H1 (cell line): ENCODE measurements at regions not wholly inside any gene's neighbourhood (a gene's known extent, or its start where the extent isn't known, plus 50 kb on each side); places are given as distances from the start of the nearest gene placed in this dataset.

Experiments used
- CTCF ChIA-PET: fragments of 300-600 bp; sonication (Branson Sonifier 250); formaldehyde crosslinking; loops from one replicate; lab custom pipeline; 2021; ENCODE audit not compliant: partially characterized antibody; lab: Charles Lee
- POLR2A ChIA-PET: fragments of 300-600 bp; sonication (Branson Sonifier 250); formaldehyde crosslinking; loops from one replicate; lab custom pipeline; 2021; ENCODE audit warnings: inconsistent platforms; ENCODE audit not compliant: partially characterized antibody; lab: Charles Lee
- DNase-seq, 2 experiments: peaks; one replicate each; pipeline versions ENCODE4 v3.0.0 to v3.0.0-alpha.2; 2010 to 2022; ENCODE audit warnings: low spot score in 2 of 2, low read depth in 1 of 2, mixed read lengths in 1 of 2
- FAIRE-seq: peaks from 2 replicates; lab custom pipeline; 2011; peaks lifted over from hg19 to GRCh38; lab: Jason Lieb, UNC
- H2AFZ ChIP-seq: 2 replicates; pipeline ENCODE4 v1.8.1; 2012; ENCODE audit warnings: low read length, inconsistent platforms
- H2AK5ac ChIP-seq: 2 replicates; pipeline ENCODE4 v1.6.1; 2013; ENCODE audit warnings: low read depth, low read length
- H2BK120ac ChIP-seq: replicated peaks from 2 replicates; pipeline ENCODE3; 2013; ENCODE audit warnings: low read depth, low read length, inconsistent platforms
- H2BK12ac ChIP-seq: 2 replicates; pipeline ENCODE4 v1.6.1; 2013; ENCODE audit warnings: low read depth, low read length
- H2BK15ac ChIP-seq: 2 replicates; pipeline ENCODE4 v1.6.1; 2013; ENCODE audit warnings: low read length
- H2BK20ac ChIP-seq: 2 replicates; pipeline ENCODE4 v1.6.1; 2013; ENCODE audit warnings: low read length
- H2BK5ac ChIP-seq: 2 replicates; pipeline ENCODE4 v1.6.1; 2013; ENCODE audit warnings: low read depth, low read length
- H3K14ac ChIP-seq: 2 replicates; pipeline ENCODE4 v1.6.1; 2013; ENCODE audit warnings: inconsistent platforms; ENCODE audit not compliant: insufficient read length
- H3K18ac ChIP-seq: 2 replicates; pipeline ENCODE4 v1.6.1; 2013; ENCODE audit warnings: low read length; ENCODE audit errors: extremely low read depth
- H3K23ac ChIP-seq: 2 replicates; pipeline ENCODE4 v1.6.1; 2013; ENCODE audit warnings: inconsistent platforms; ENCODE audit not compliant: insufficient read length
- H3K23me2 ChIP-seq: 2 replicates; pipeline ENCODE4 v1.6.1; 2013; ENCODE audit warnings: low read depth, low read length
- H3K27ac ChIP-seq: 2 replicates; pipeline ENCODE4 v1.6.1; 2011; ENCODE audit warnings: low read depth, low read length, inconsistent platforms
- H3K27me3 ChIP-seq, 4 experiments: replicated peaks in 1 of 4; 1 replicate in 1 of 4; 2 replicates in 3 of 4; pipeline versions ENCODE4 v1.6.1 to v1.8.1; 2011 to 2013; ENCODE audit warnings: low read length in 3 of 4, mild to moderate bottlenecking in 3 of 4, inconsistent platforms in 2 of 4, mixed read lengths in 2 of 4, moderate library complexity in 1 of 4; ENCODE audit not compliant: control insufficient read depth in 3 of 4, insufficient read depth in 3 of 4; ENCODE audit errors: extremely low read depth in 1 of 4
- H3K36me3 ChIP-seq, 4 experiments: 2 replicates each; pipeline versions ENCODE4 v1.6.1 to v1.8.1; 2011 to 2013; ENCODE audit warnings: mild to moderate bottlenecking in 4 of 4, low read length in 3 of 4, moderate library complexity in 2 of 4, control low read depth in 1 of 4, inconsistent platforms in 1 of 4; ENCODE audit not compliant: insufficient read depth in 4 of 4, control insufficient read depth in 2 of 4
- H3K4ac ChIP-seq: replicated peaks from 2 replicates; pipeline ENCODE3; 2013; ENCODE audit warnings: low read length, low read depth, mixed read lengths, inconsistent platforms; ENCODE audit not compliant: insufficient read length
- H3K4me1 ChIP-seq, 4 experiments: replicated peaks in 1 of 4; 1 replicate in 1 of 4; 2 replicates in 3 of 4; pipeline versions ENCODE4 v1.6.1 to v1.8.1; 2011 to 2013; ENCODE audit warnings: low read length in 3 of 4, inconsistent platforms in 2 of 4, mixed read lengths in 1 of 4; ENCODE audit not compliant: insufficient read depth in 4 of 4, control insufficient read depth in 3 of 4
- H3K4me2 ChIP-seq, 2 experiments: 2 replicates each; pipeline versions ENCODE4 v1.6.1 to v1.8.1; 2011 to 2013; ENCODE audit warnings: low read depth in 2 of 2, low read length in 2 of 2, control low read depth in 1 of 2, inconsistent platforms in 1 of 2, mild to moderate bottlenecking in 1 of 2; ENCODE audit not compliant: insufficient read depth in 1 of 2
- H3K4me3 ChIP-seq, 4 experiments: fragments of 200-600, 300-600 bp in 1 of 4; sonication (generic), shearing (Covaris generic), sonication (Bioruptor Twin) in 1 of 4; 2 replicates each; pipeline versions ENCODE4 v1.5.1 to v1.8.1; 2011 to 2016; ENCODE audit warnings: low read length in 4 of 4, low read depth in 3 of 4, control low read depth in 2 of 4, inconsistent platforms in 2 of 4, mild to moderate bottlenecking in 2 of 4, mixed read lengths in 1 of 4, moderate library complexity in 1 of 4; ENCODE audit not compliant: insufficient read depth in 2 of 4; ENCODE audit errors: extremely low read depth in 1 of 4
- H3K56ac ChIP-seq: replicated peaks from 2 replicates; pipeline ENCODE3; 2013; ENCODE audit warnings: low read depth, mild to moderate bottlenecking, mixed read lengths, low read length, inconsistent platforms; ENCODE audit not compliant: insufficient read length
- H3K79me1 ChIP-seq: 2 replicates; pipeline ENCODE4 v1.6.1; 2013; ENCODE audit warnings: low read depth, low read length, control low read depth
- H3K79me2 ChIP-seq, 2 experiments: 2 replicates each; pipeline versions ENCODE4 v1.6.1 to v1.8.1; 2012 to 2013; ENCODE audit warnings: low read length in 2 of 2, mild to moderate bottlenecking in 2 of 2, inconsistent platforms in 1 of 2; ENCODE audit not compliant: insufficient read depth in 2 of 2, control insufficient read depth in 1 of 2
- H3K9ac ChIP-seq, 4 experiments: replicated peaks in 1 of 4; 1 replicate in 1 of 4; 2 replicates in 3 of 4; pipeline versions ENCODE4 v1.6.1 to v1.8.1; 2011 to 2013; ENCODE audit warnings: low read depth in 3 of 4, low read length in 3 of 4, control low read depth in 2 of 4, mild to moderate bottlenecking in 2 of 4, moderate library complexity in 2 of 4, inconsistent platforms in 1 of 4; ENCODE audit errors: extremely low read depth in 1 of 4
- H3K9me3 ChIP-seq, 2 experiments: 2 replicates each; pipeline versions ENCODE4 v1.6.1 to v1.8.1; 2012 to 2013; ENCODE audit warnings: mild to moderate bottlenecking in 2 of 2, moderate library complexity in 2 of 2, control low read depth in 1 of 2, inconsistent platforms in 1 of 2, low read depth in 1 of 2, low read length in 1 of 2, mixed read lengths in 1 of 2; ENCODE audit not compliant: insufficient read depth in 2 of 2
- H4K20me1 ChIP-seq, 2 experiments: replicated peaks in 1 of 2; 2 replicates each; pipeline versions ENCODE3 to v1.8.1; 2011 to 2013; ENCODE audit warnings: inconsistent platforms in 2 of 2, low read length in 2 of 2, mild to moderate bottlenecking in 1 of 2; ENCODE audit not compliant: insufficient read depth in 2 of 2, control insufficient read depth in 1 of 2
- H4K5ac ChIP-seq: 2 replicates; pipeline ENCODE4 v1.6.1; 2013; ENCODE audit warnings: low read length, low read depth, mixed read lengths, inconsistent platforms; ENCODE audit not compliant: insufficient read length
- H4K8ac ChIP-seq: 2 replicates; pipeline ENCODE4 v1.8.0; 2013; ENCODE audit warnings: mild to moderate bottlenecking, moderate library complexity, low read length, inconsistent platforms; ENCODE audit not compliant: insufficient read depth; ENCODE audit errors: extremely low read depth
- H4K91ac ChIP-seq: replicated peaks from 2 replicates; pipeline ENCODE3; 2013; ENCODE audit warnings: low read length, mixed read lengths, inconsistent platforms; ENCODE audit not compliant: insufficient read length
- CHD2 ChIP-seq: IDR thresholded peaks from 2 replicates; pipeline ENCODE4 v1.6.1; 2012; ENCODE audit warnings: low read length, improper control_type of control experiment
- HDAC2 ChIP-seq, 2 experiments: fragments of 300-600 bp in 1 of 2; sonication (generic) in 1 of 2; IDR thresholded peaks; 2 replicates each; pipeline ENCODE4 v1.6.1; 2011 to 2012; ENCODE audit warnings: low read depth in 2 of 2, low read length in 2 of 2, mild to moderate bottlenecking in 2 of 2, moderate library complexity in 2 of 2, borderline replicate concordance in 1 of 2, inconsistent platforms in 1 of 2
- NANOG ChIP-seq: IDR thresholded peaks from 2 replicates; pipeline ENCODE4 v1.6.1; 2011; ENCODE audit warnings: low read length, low read depth, mild to moderate bottlenecking, inconsistent platforms; ENCODE audit not compliant: insufficient read depth, poor library complexity, severe bottlenecking
- SIRT6 ChIP-seq: IDR thresholded peaks from one replicate; pipeline ENCODE4 v1.7.1; 2012; ENCODE audit warnings: low read length, inconsistent platforms
- SIX5 ChIP-seq: IDR thresholded peaks from 2 replicates; pipeline ENCODE4 v1.6.1; 2011; ENCODE audit warnings: mild to moderate bottlenecking, low read depth, low read length
- SUZ12 ChIP-seq: fragments of 200-600 bp; sonication (generic); IDR thresholded peaks from 2 replicates; pipeline ENCODE4 v1.6.1; 2012; ENCODE audit warnings: mild to moderate bottlenecking, inconsistent platforms, low read length, moderate library complexity, mixed read lengths
- TAF7 ChIP-seq: optimal IDR thresholded peaks from 2 replicates; pipeline ENCODE3; 2011; ENCODE audit warnings: low read depth, mild to moderate bottlenecking, inconsistent platforms, low read length, moderate library complexity, borderline replicate concordance
- TEAD4 ChIP-seq: IDR thresholded peaks from 2 replicates; pipeline ENCODE4 v1.6.1; 2012; ENCODE audit warnings: low read depth, low read length, inconsistent platforms, mixed read lengths
- TF ChIP-seq, protein P1 (sequence below): IDR thresholded peaks from 2 replicates; pipeline ENCODE4 v1.6.1; 2011; ENCODE audit warnings: low read length, improper control_type of control experiment
- TF ChIP-seq, protein P2 (sequence below): IDR thresholded peaks from 2 replicates; pipeline ENCODE4 v1.6.1; 2011; ENCODE audit warnings: low read depth, mild to moderate bottlenecking, low read length; ENCODE audit not compliant: insufficient read depth

DNA sequence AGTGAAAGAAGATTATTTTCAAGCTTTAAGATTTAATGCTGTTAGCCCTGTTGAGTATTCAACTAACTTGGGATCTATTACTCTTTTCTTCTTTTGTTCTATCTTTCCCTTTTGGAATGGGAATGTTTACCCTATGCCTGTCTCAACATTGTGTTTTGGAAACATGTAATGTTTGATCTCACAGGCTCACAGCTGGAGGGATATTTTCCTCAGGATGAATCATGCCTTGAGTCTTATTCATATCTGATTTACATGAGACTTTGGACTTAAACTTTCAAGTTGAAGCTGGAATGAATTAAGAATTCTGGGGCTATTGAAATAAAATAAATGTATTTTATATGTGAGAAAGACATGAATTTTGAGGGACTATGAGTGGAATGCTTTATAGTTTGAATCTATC is 607.8 kb upstream of the PTGER4 start:
- Histone ChIP-seq H2BK20ac (no peak overlapping the region), H2BK5ac (no peak overlapping the region), H2BK15ac (no peak overlapping the region), H3K27ac (no peak overlapping the region), H3K9ac (no peak overlapping the region), H3K4me2 (no peak overlapping the region), H4K8ac (no peak overlapping the region), H4K91ac (no peak overlapping the region), H3K79me2 (no peaks in the 10 kb centered on the region), H3K4ac (no peak overlapping the region), H3K18ac (no peak overlapping the region), H2AK5ac (no peak overlapping the region), H2AFZ (no peak overlapping the region), H3K23me2 (no peaks in the 10 kb centered on the region), H3K23ac (no peak overlapping the region), H3K14ac (no peak overlapping the region), H4K5ac (no peak overlapping the region), H3K79me1 (no peaks in the 10 kb centered on the region), H3K4me3 (no peak overlapping the region), H2BK120ac (no peak overlapping the region), H4K20me1 (no peaks in the 10 kb centered on the region), H3K4me1 (no peaks in the 10 kb centered on the region), H3K27me3 (no peaks in the 10 kb centered on the region), H2BK12ac (no peak overlapping the region), H3K36me3 (no peaks in the 10 kb centered on the region), H3K56ac (no peak overlapping the region), H3K9me3 (0 out of 4 replicates have a peak, but pooled peaks cover 0 to 2% of the 10 kb centered on the region in 2 experiments)
- POLR2A ChIA-PET: no interaction called here
- TF ChIP-seq CHD2 (no peak), NANOG (no peak), SIX5 (no peak), SUZ12 (no peak), TEAD4 (no peak), HDAC2 (IDR thresholded peaks at IDR 0.05; ENCODE audit: borderline replicate concordance in 1 of 2, low read depth in 2 of 2, low read length in 2 of 2) (no peak), SIRT6 (no peak), TAF7 (no peak)
- TF ChIP-seq, protein P1, sequence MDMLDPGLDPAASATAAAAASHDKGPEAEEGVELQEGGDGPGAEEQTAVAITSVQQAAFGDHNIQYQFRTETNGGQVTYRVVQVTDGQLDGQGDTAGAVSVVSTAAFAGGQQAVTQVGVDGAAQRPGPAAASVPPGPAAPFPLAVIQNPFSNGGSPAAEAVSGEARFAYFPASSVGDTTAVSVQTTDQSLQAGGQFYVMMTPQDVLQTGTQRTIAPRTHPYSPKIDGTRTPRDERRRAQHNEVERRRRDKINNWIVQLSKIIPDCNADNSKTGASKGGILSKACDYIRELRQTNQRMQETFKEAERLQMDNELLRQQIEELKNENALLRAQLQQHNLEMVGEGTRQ: no peak
- TF ChIP-seq, protein P2, sequence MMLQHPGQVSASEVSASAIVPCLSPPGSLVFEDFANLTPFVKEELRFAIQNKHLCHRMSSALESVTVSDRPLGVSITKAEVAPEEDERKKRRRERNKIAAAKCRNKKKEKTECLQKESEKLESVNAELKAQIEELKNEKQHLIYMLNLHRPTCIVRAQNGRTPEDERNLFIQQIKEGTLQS: no peak
- FAIRE-seq (no peak), DNase-seq (no peak)
- CTCF ChIA-PET: no interaction called here
